IMR-90 (cell line): ENCODE measurements at regions not wholly inside any gene's neighbourhood (a gene's known extent, or its start where the extent isn't known, plus 50 kb on each side); places are given as distances from the start of the nearest gene placed in this dataset.

Source experiments
- ATAC-seq: fragments of 200-7000 bp; cut with Tn5 transposase; 2 replicates; pipeline ENCODE4 v1.9.1; 2020; ENCODE audit warnings: low read depth, mild to moderate bottlenecking, moderate library complexity
- BruUV-seq: library from RNA; stranded (reverse); fragments of 400-500 nt; replicated peaks from 2 replicates; lab custom pipeline; 2021; lab: Mats Ljungman, UMichigan
- CTCF ChIA-PET: fragments of 300-600 bp; formaldehyde crosslinking; extraction: SDS; loops from one replicate; lab custom pipeline; 2021; ENCODE audit warnings: antibody characterized with exemption; lab: Yijun Ruan, JAX
- POLR2A ChIA-PET: fragments of 300-600 bp; sonication (Branson Sonifier 250); formaldehyde crosslinking; loops from one replicate; lab custom pipeline; 2022; ENCODE audit warnings: antibody characterized with exemption; ENCODE audit not compliant: unreplicated experiment; lab: Charles Lee
- DNase-seq: peaks from one replicate; pipeline ENCODE4 v3.0.0; 2013
- H2AFZ ChIP-seq: replicated peaks from 2 replicates; pipeline ENCODE3; 2013; ENCODE audit warnings: low read length, mild to moderate bottlenecking; ENCODE audit not compliant: poor library complexity
- H2AK5ac ChIP-seq: 2 replicates; pipeline ENCODE4 v1.6.1; 2013; ENCODE audit warnings: low read depth, low read length, inconsistent platforms
- H2AK9ac ChIP-seq: replicated peaks from 2 replicates; pipeline ENCODE3; 2013; ENCODE audit warnings: mild to moderate bottlenecking, low read depth, low read length, moderate library complexity; ENCODE audit not compliant: poor library complexity
- H2BK120ac ChIP-seq: 2 replicates; pipeline ENCODE4 v1.6.1; 2013; ENCODE audit warnings: low read depth, low read length, inconsistent platforms
- H2BK15ac ChIP-seq: 3 replicates; pipeline ENCODE4 v1.6.1; 2013; ENCODE audit warnings: low read depth, low read length, inconsistent platforms
- H2BK20ac ChIP-seq: 2 replicates; pipeline ENCODE4 v1.6.1; 2013; ENCODE audit warnings: low read depth, mild to moderate bottlenecking, inconsistent platforms, low read length, moderate library complexity
- H2BK5ac ChIP-seq: 2 replicates; pipeline ENCODE4 v1.6.1; 2013; ENCODE audit warnings: mild to moderate bottlenecking, low read depth, low read length, inconsistent platforms; ENCODE audit not compliant: poor library complexity, severe bottlenecking
- H3K14ac ChIP-seq: replicated peaks from 2 replicates; pipeline ENCODE4 v1.6.1; 2013; ENCODE audit warnings: low read depth, low read length, inconsistent platforms
- H3K18ac ChIP-seq: 2 replicates; pipeline ENCODE4 v1.6.1; 2013; ENCODE audit warnings: low read depth, low read length, control low read depth
- H3K23ac ChIP-seq: 2 replicates; pipeline ENCODE4 v1.6.1; 2013; ENCODE audit warnings: low read depth, low read length, inconsistent platforms
- H3K27ac ChIP-seq: 2 replicates; pipeline ENCODE4 v1.5.1; 2013; ENCODE audit warnings: mild to moderate bottlenecking, control low read depth, low read length; ENCODE audit not compliant: insufficient read depth
- H3K27me3 ChIP-seq: 2 replicates; pipeline ENCODE4 v1.6.1; 2013; ENCODE audit warnings: low read length; ENCODE audit not compliant: control insufficient read depth, insufficient read depth
- H3K36me3 ChIP-seq: 2 replicates; pipeline ENCODE4 v1.6.1; 2013; ENCODE audit warnings: low read length, mixed read lengths; ENCODE audit not compliant: control insufficient read depth, insufficient read depth
- H3K4ac ChIP-seq: 2 replicates; pipeline ENCODE4 v1.6.1; 2013; ENCODE audit warnings: low read depth, low read length, inconsistent platforms
- H3K4me1 ChIP-seq: 2 replicates; pipeline ENCODE4 v1.6.1; 2013; ENCODE audit warnings: low read length, mixed read lengths; ENCODE audit not compliant: control insufficient read depth, insufficient read depth
- H3K4me2 ChIP-seq: 2 replicates; pipeline ENCODE4 v1.6.1; 2013; ENCODE audit warnings: low read depth, mild to moderate bottlenecking, control low read depth, low read length, moderate library complexity
- H3K4me3 ChIP-seq: 2 replicates; pipeline ENCODE4 v1.5.1; 2013; ENCODE audit warnings: low read depth, mild to moderate bottlenecking, control low read depth, low read length, moderate library complexity; ENCODE audit not compliant: insufficient read depth
- H3K56ac ChIP-seq: 2 replicates; pipeline ENCODE4 v1.6.1; 2013; ENCODE audit warnings: low read length, inconsistent platforms; ENCODE audit not compliant: insufficient read depth; ENCODE audit errors: extremely low read depth
- H3K79me1 ChIP-seq, 2 experiments: 2 replicates each; pipeline ENCODE4 v1.6.1; 2013; ENCODE audit warnings: low read length in 2 of 2, inconsistent platforms in 1 of 2, low read depth in 1 of 2
- H3K9ac ChIP-seq: 2 replicates; pipeline ENCODE4 v1.6.1; 2013; ENCODE audit warnings: low read depth, low read length, control low read depth
- H3K9me1 ChIP-seq: 2 replicates; pipeline ENCODE4 v1.6.1; 2013; ENCODE audit warnings: low read length, inconsistent platforms; ENCODE audit not compliant: insufficient read depth
- H3K9me3 ChIP-seq: 2 replicates; pipeline ENCODE4 v1.6.1; 2013; ENCODE audit warnings: low read length; ENCODE audit not compliant: control insufficient read depth, insufficient read depth
- H4K20me1 ChIP-seq: 2 replicates; pipeline ENCODE4 v1.6.1; 2013; ENCODE audit warnings: low read length, inconsistent platforms; ENCODE audit not compliant: insufficient read depth
- H4K5ac ChIP-seq: 2 replicates; pipeline ENCODE4 v1.6.1; 2013; ENCODE audit warnings: mild to moderate bottlenecking, low read depth, low read length, control low read depth
- H4K8ac ChIP-seq, 2 experiments: 2 replicates each; pipeline ENCODE4 v1.6.1; 2013; ENCODE audit warnings: low read depth in 2 of 2, low read length in 2 of 2, control low read depth in 1 of 2, inconsistent platforms in 1 of 2
- H4K91ac ChIP-seq: 2 replicates; pipeline ENCODE4 v1.6.1; 2013; ENCODE audit warnings: low read depth, low read length, inconsistent platforms; ENCODE audit not compliant: insufficient read depth
- BHLHE40 ChIP-seq: fragments of 150-350 bp; IDR thresholded peaks from 2 replicates; pipeline ENCODE4 v1.6.1; 2016; ENCODE audit warnings: mild to moderate bottlenecking, low read depth, low read length
- CEBPB ChIP-seq: IDR thresholded peaks from 2 replicates; pipeline ENCODE4 v1.6.1; 2012; ENCODE audit warnings: low read depth, low read length, improper control_type of control experiment
- MAZ ChIP-seq: IDR thresholded peaks from 2 replicates; pipeline ENCODE4 v1.6.1; 2012; ENCODE audit warnings: low read depth, mild to moderate bottlenecking, low read length, improper control_type of control experiment, moderate library complexity, borderline replicate concordance
- NFE2L2 ChIP-seq: fragments of 150-350 bp; IDR thresholded peaks from 2 replicates; pipeline ENCODE4 v1.6.1; 2016; ENCODE audit warnings: low read depth, mild to moderate bottlenecking, low read length
- POLR2A ChIP-seq: IDR thresholded peaks from 2 replicates; pipeline ENCODE4 v1.6.1; 2012; ENCODE audit warnings: mild to moderate bottlenecking, low read depth, low read length
- RCOR1 ChIP-seq: IDR thresholded peaks from 2 replicates; pipeline ENCODE4 v1.6.1; 2012; ENCODE audit warnings: mild to moderate bottlenecking, low read length, improper control_type of control experiment; ENCODE audit not compliant: insufficient replicate concordance
- RFX5 ChIP-seq: IDR thresholded peaks from 2 replicates; pipeline ENCODE4 v1.8.0; 2012; ENCODE audit warnings: low read depth, mild to moderate bottlenecking, low read length, moderate library complexity
- WGBS, 2 experiments: methylation state at CpG; one replicate each; pipeline versions ENCODE4 v1.1.5 to v1.1.7; 2013; ENCODE audit warnings: missing lambda C conversion rate in 2 of 2; ENCODE audit not compliant: insufficient read length in 1 of 2; ENCODE audit errors: extremely low coverage in 2 of 2; 5-methylcytosine and 5-hydroxymethylcytosine counted together
- dilution Hi-C: fragments of 300-500 bp; cut with HindIII; formaldehyde crosslinking; loops from one replicate; pipeline ENCODE4 v1.14.3; 2018; ENCODE audit warnings: low sequenced_read_pairs; ENCODE audit not compliant: unreplicated experiment
- in situ Hi-C: fragments of 300-500 bp; cut with MboI; formaldehyde crosslinking; loops from 3 replicates; pipeline ENCODE4 v1.14.3; 2019; ENCODE audit warnings: low sequenced_read_pairs, inconsistent platforms, mixed read lengths
- intact Hi-C: fragments of 100-400 bp; cut with micrococcal nuclease; formaldehyde crosslinking; loops from 2 replicates; pipeline ENCODE4 v1.10.0; 2022
- TF ChIP-seq, protein P1 (sequence below): conservative IDR thresholded peaks from 2 replicates; pipeline ENCODE4 v1.5.1; 2012; ENCODE audit warnings: mild to moderate bottlenecking, low read depth, low read length, improper control_type of control experiment
- TF ChIP-seq, protein P2 (sequence below): fragments of 150-350 bp; IDR thresholded peaks from 2 replicates; pipeline ENCODE4 v1.6.1; 2016; ENCODE audit warnings: low read depth, mild to moderate bottlenecking, low read length, moderate library complexity, borderline replicate concordance
- TF ChIP-seq, protein P3 (sequence below): fragments of 150-350 bp; IDR thresholded peaks from 2 replicates; pipeline ENCODE4 v1.6.1; 2017; ENCODE audit warnings: mild to moderate bottlenecking, antibody characterized with exemption, low read length, low read depth

DNA sequence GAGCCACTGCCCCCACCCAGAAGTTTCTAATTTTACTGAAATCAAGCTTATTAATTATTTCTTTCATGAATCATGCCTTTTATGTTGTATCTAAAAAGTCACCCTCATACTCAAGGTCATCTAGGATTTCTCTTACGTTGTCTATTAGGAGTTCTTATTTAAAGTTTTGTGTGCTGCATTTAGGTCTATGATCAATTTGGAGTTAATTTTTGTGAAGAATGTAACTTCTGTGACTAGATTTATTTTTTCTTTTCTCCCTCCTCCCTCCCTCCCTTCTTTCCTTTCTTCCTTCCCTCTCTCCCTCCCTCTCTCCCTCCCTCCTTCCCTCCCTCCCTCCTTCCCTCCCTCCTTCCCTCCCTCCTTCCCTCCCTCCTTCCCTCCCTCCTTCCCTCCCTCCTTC is 317.6 kb downstream of the PLA2G4A start:
- ChIA-PET CTCF (no interaction called here), POLR2A (no interaction called here)
- Histone ChIP-seq H3K79me1 (no peaks in the 10 kb centered on the region), H3K4ac (no peak overlapping the region), H3K9me1 (no peaks in the 10 kb centered on the region), H2BK5ac (no peak overlapping the region), H4K8ac (no peak overlapping the region), H4K5ac (no peak overlapping the region), H2BK120ac (no peak overlapping the region), H4K20me1 (no peaks in the 10 kb centered on the region), H3K27me3 (no peaks in the 10 kb centered on the region), H3K23ac (no peak overlapping the region), H3K27ac (no peak overlapping the region), H3K36me3 (no peaks in the 10 kb centered on the region), H2AFZ (no peak overlapping the region), H3K4me1 (no peaks in the 10 kb centered on the region), H3K4me3 (no peak overlapping the region), H3K14ac (no peak overlapping the region), H2BK15ac (no peak overlapping the region), H4K91ac (no peak overlapping the region), H3K9me3 (no peaks in the 10 kb centered on the region), H3K9ac (no peak overlapping the region), H2AK9ac (no peak overlapping the region), H3K18ac (no peak overlapping the region), H3K4me2 (no peak overlapping the region), H2BK20ac (no peak overlapping the region), H2AK5ac (no peak overlapping the region), H3K56ac (no peak overlapping the region)
- in situ Hi-C loops, result no loop called here
- intact Hi-C loops, result no loop called here
- WGBS, 2 experiments, result no CpG with 5 or more reads among the region's 1 CpG
- dilution Hi-C loops, result no loop called here
- TF ChIP-seq BHLHE40, result no peak
- no peak for TF ChIP-seq RFX5
- TF ChIP-seq CEBPB, result no peak
- TF ChIP-seq, protein P1, sequence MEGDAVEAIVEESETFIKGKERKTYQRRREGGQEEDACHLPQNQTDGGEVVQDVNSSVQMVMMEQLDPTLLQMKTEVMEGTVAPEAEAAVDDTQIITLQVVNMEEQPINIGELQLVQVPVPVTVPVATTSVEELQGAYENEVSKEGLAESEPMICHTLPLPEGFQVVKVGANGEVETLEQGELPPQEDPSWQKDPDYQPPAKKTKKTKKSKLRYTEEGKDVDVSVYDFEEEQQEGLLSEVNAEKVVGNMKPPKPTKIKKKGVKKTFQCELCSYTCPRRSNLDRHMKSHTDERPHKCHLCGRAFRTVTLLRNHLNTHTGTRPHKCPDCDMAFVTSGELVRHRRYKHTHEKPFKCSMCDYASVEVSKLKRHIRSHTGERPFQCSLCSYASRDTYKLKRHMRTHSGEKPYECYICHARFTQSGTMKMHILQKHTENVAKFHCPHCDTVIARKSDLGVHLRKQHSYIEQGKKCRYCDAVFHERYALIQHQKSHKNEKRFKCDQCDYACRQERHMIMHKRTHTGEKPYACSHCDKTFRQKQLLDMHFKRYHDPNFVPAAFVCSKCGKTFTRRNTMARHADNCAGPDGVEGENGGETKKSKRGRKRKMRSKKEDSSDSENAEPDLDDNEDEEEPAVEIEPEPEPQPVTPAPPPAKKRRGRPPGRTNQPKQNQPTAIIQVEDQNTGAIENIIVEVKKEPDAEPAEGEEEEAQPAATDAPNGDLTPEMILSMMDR, result no peak
- TF ChIP-seq, protein P2, sequence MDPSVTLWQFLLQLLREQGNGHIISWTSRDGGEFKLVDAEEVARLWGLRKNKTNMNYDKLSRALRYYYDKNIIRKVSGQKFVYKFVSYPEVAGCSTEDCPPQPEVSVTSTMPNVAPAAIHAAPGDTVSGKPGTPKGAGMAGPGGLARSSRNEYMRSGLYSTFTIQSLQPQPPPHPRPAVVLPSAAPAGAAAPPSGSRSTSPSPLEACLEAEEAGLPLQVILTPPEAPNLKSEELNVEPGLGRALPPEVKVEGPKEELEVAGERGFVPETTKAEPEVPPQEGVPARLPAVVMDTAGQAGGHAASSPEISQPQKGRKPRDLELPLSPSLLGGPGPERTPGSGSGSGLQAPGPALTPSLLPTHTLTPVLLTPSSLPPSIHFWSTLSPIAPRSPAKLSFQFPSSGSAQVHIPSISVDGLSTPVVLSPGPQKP, result no peak
- TF ChIP-seq NFE2L2, result no peak
- TF ChIP-seq MAZ, result no peak
- TF ChIP-seq, protein P3, sequence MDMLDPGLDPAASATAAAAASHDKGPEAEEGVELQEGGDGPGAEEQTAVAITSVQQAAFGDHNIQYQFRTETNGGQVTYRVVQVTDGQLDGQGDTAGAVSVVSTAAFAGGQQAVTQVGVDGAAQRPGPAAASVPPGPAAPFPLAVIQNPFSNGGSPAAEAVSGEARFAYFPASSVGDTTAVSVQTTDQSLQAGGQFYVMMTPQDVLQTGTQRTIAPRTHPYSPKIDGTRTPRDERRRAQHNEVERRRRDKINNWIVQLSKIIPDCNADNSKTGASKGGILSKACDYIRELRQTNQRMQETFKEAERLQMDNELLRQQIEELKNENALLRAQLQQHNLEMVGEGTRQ, result no peak
- TF ChIP-seq POLR2A, result no peak
- TF ChIP-seq RCOR1, result no peak
- DNase-seq (no peak), ATAC-seq (no peak)
- no TSS peak for BruUV-seq
